LNCAP (cell line): ENCODE measurements at regions not wholly inside any gene's neighbourhood (a gene's known extent, or its start where the extent isn't known, plus 50 kb on each side); places are given as distances from the start of the nearest gene placed in this dataset.

Experiments
- CTCF ChIP-seq: fragments of 450-650 bp; IDR thresholded peaks from 2 replicates; pipeline ENCODE4 v1.5.1; 2017; ENCODE audit warnings: mild to moderate bottlenecking

- TF ChIP-seq CTCF: no peak
These were observed 231.7 kb downstream of the LMX1A start for GRCh38 chr1:165124772-165125171.

- TF ChIP-seq CTCF: no peak
These were observed 237.4 kb downstream of the LMX1A start for GRCh38 chr1:165119086-165119485.

GRCh38 chr1:165117482-165117881 is 239.0 kb downstream of the LMX1A start:
- TF ChIP-seq CTCF: no peak

- no peak for TF ChIP-seq CTCF
These were observed 239.8 kb downstream of the LMX1A start for GRCh38 chr1:165116732-165117131.

GRCh38 chr1:165116171-165116570 is 240.3 kb downstream of the LMX1A start:
- TF ChIP-seq CTCF: no peak

- TF ChIP-seq CTCF: no peak
These were observed 241.6 kb downstream of the LMX1A start for GRCh38 chr1:165114889-165115285.

GRCh38 chr1:165114022-165114888 is 242.3 kb downstream of the LMX1A start:
- TF ChIP-seq CTCF: peak; percentile 94

GRCh38 chr1:165112260-165112659 is 244.3 kb downstream of the LMX1A start:
- no peak for TF ChIP-seq CTCF
